ENCODE measurements at regions not wholly inside any gene's neighbourhood (a gene's known extent, or its start where the extent isn't known, plus 50 kb on each side); places are given as distances from the start of the nearest gene placed in this dataset.

GRCh38 chr4:137748616-137749015, 216.3 kb upstream of the PCDH18 start:
- TF ChIP-seq CTCF (IDR thresholded peaks at IDR 0.05; ENCODE audit: extremely low read depth in 1 of 2, insufficient read depth in 1 of 2, low read depth in 1 of 2, low read length in 2 of 2) = no peak
- TF ChIP-seq POLR2AphosphoS5 (IDR thresholded peaks at IDR 0.05; ENCODE audit: insufficient read depth, low read depth, low read length) = no peak
- no peak for TF ChIP-seq EZH2 (IDR thresholded peaks at IDR 0.05; ENCODE audit: borderline replicate concordance, low read depth, low read length, severe bottlenecking)
- TF ChIP-seq POLR2A (IDR thresholded peaks at IDR 0.05; ENCODE audit: low read depth, low read length) = no peak
- no peak for TF ChIP-seq JUN (IDR thresholded peaks at IDR 0.05; ENCODE audit: borderline replicate concordance, insufficient read depth, insufficient read length, low read depth)
- no peak for TF ChIP-seq FOS (IDR thresholded peaks at IDR 0.05; ENCODE audit: borderline replicate concordance, insufficient read depth, low read length)
- no peak for TF ChIP-seq MYC (IDR thresholded peaks at IDR 0.05; ENCODE audit: low read depth, low read length)

Measured in endothelial cell of umbilical vein (primary cell).